HG03097 (cell line): ENCODE measurements at regions not wholly inside any gene's neighbourhood (a gene's known extent, or its start where the extent isn't known, plus 50 kb on each side); places are given as distances from the start of the nearest gene placed in this dataset.
"Not testable (repeated sequence)": the region's sequence is repeated elsewhere in the genome, so short reads cannot be mapped to it uniquely, and the experiment has no call there.

ENCODE experiments used
- ATAC-seq: cut with Tn5 transposase; IDR thresholded peaks from one replicate; pipeline ENCODE4 v1.9.1; 2021; ENCODE audit not compliant: unreplicated experiment, low FRiP score

DNA sequence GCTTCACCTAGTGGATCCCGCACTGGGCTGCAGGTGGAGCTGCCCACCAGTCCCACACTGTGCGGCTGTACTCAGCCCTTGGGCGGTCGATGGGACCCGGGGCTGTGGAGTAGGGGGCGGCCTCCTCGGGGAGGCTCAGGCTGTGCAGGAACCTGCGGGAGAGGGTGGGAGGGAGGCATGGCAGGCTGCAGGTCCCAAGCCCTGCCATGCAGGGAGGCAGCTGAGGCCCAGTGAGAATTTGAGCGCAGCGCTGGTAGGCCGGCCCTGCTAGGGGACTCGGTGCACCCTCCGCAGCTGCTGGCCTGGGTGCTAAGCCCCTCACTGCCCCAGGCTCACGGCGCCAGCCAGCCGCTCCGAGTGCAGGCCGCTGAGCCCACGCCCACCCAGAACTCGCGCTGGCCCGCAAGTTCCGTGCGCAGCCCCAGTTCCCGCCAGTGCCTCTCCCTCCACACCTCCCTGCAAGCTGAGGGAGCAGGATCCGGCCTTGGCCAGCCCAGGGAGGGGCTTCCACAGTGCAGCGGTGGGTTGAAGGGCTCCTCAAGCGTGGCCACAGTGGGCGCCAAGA, 1407.6 kb downstream of the EPHA7 start:
- ATAC-seq = no peak

DNA sequence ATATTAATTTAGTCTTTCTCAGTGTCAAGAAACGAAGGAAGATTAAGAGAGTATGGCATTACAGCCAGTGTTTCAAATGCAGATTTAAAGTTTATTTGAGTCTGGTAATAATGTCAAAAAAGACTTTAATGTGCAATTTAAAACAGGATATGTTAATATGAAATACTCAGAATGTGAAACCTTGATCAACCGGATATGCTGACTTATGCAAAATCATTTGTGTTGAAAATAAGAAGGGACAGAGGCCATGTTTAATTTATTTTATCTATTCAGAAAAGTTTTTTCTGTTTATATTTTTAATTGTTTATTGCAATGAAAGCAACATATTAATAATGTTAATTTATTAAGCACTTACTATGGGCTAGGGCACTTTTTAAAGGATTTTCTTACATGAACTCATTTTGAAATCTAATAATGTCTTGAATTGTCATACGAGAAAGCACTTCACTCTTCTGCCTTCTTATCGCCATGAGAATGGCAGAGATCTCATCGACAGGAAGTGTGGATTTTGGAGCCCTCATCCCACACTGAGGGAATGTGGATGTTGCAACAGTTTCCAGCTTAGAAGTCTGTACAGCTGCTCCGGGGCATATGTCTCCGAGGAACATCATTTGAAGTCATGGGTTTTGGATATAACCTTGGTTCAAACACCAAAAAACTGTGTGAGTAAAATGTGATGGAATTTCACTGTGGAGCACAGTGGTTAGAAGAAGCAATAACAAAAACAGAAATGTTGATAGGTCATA, 1410.4 kb downstream of the EPHA7 start:
- no peak for ATAC-seq

DNA sequence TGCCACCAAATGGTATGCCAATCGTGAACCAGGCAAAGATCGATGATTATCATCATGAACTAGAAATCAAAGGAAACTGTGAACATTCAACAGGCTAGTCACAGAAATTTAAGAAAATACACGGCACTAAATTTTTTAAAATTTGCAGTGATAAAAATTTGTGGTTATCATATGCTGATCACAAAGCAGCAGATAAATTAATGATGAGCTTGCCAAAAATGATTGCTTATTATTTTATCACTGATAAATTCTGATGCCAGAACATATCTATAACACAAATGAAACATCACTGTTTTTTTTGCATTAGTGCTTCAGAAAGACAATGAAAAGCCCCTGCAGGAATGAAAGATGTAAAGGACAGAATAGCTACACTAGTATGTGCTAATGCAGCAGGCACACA, 1413.2 kb upstream of the MAP3K7 start:
- ATAC-seq = no peak

DNA sequence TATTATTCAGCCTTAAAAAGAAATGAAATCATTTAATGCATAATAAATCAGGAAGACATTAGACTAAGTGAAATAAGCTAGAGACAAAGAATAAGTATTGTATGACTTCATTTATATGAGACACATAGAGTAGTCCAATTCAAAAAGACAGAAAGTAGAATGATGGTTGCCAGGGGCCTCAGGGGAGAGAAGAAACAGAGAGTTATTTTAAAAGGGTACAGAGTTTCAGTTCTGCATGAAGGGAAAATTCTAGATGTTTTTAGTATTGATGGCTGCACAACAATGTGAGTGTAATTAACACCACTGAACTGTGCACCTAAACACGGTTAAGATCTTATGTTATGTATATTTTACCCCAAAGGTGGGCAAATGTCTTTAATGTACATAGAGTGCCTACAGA, 1407.9 kb upstream of the MAP3K7 start:
- ATAC-seq = no peak

DNA sequence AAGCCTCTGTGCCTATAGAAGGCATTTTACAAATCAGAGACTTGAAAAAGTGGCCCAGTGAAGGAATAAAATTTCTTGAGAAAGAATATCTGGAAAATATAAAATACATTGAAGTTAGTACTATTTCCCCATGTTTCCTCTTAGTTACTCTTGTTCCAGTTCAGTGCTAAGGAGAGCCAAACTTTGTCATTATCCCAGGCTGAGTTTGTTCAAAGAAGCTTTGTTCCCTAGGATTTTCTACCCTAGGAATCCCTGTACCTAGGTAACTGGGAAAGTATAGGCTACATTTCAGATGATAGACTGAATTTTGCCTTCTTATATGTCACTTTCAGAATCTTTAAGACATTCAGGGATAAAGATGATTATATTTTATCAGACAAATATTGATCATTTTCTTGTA, 1395.7 kb upstream of the MAP3K7 start:
- no peak for ATAC-seq

DNA sequence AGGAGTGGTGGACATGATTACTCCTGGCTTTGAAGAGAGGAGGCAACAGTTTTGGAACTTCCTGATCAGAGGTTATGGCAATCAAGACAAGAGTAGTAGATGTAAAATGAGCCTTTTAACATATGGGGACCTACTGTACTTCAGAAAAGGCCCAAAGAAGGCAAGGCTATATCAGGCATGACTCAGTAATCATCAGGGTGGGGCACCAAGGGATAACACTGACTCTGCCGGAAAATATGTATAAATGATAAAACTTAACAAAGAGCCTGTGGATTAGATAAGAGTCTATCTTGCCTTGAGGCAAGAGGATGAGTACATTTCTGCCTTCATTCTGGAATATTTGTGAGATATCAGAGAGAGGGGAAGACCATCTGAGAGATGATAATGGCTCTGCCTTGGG, 1389.9 kb upstream of the MAP3K7 start:
- no peak for ATAC-seq

DNA sequence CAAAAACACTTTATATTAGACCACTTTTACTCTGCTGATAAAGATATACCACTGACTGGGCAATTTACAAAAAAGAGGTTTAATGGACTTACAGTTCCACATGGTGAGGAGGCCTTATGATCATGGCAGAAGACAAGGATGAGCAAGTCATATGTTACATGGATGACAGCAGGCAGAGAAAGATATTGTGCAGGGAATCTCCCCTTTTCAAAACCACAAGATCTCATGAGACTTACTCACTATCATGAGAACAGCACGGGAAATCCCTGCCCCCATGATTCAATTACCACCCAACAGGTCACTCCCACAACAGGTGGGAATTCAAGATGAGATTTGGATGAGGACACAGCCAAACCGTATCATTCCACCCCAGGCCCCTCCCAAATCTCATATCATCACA, 1383.8 kb upstream of the MAP3K7 start:
- ATAC-seq = no peak

DNA sequence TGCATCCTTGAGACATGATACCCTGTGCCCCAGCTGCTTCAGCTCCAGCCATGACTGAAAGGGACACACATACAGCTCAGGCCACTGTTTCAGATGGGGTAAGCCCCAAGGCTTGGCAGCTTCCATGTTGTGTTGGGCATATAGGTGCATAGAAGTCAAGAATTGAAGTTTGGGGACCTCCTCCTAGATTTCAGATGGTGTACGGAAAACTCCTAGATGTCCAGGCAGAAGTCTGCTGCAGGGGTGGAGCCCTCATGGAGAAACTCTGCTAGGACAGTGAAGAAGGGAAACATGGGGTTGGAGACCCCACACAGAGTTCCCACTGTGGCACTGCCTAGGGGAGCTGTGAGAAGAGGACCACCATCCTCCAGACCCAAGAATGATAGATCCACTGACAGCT, 1379.0 kb upstream of the MAP3K7 start:
- ATAC-seq = no peak

DNA sequence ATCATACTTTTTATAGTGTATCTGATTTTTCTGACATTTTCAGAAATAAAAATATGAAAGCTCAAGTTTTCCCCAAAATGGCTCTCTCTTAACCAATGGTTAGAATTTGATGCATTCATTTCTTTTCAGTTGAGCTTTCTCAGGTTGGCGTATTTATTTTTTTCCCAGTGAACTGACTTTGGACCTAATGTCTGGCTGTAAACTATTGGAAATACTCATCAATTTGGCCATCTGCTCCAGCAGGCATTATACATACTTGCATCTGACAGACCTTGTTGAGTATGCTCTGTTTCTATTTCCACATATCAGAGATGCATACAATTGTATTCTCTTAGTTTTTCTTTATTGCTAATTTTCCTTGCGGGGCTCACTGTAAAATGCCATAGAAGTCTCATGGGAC, 1374.8 kb upstream of the MAP3K7 start:
- no peak for ATAC-seq

DNA sequence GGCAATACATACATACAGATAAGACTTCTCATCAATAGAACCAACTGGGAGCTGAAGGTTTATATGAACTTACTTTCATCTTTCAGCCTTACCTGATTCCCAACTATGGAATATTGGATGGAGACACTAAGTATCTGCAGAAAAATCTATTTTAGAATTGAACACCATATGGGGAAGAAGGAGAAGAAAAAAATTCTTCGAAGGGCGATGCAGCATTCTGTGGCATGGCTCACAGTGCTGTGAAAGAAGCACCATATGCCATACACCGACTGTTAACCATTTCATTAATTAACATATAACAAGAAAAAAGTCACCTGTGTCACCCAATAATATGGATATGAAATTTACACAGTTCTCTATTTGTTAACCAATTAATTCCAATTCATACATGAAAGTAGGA, 1374.4 kb upstream of the MAP3K7 start:
- no peak for ATAC-seq

DNA sequence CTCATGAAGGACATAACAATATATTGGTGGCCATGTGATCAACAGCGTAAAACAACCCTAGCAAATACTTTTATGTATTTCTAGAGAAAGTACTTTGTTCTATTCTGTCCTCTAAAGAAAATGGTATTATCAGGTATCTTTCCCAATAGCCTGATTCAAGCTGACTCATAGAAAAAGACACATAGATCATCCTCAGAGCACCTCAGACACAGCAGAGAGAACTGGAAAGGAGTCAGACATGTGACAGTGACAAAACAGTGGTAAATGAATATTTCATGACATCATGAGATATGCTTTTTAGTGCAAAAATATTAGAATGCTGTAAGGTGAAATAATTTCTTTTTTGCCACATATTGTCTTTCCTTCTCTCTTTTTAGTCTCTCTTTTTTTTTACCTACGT, 1355.0 kb upstream of the MAP3K7 start:
- ATAC-seq = no peak

DNA sequence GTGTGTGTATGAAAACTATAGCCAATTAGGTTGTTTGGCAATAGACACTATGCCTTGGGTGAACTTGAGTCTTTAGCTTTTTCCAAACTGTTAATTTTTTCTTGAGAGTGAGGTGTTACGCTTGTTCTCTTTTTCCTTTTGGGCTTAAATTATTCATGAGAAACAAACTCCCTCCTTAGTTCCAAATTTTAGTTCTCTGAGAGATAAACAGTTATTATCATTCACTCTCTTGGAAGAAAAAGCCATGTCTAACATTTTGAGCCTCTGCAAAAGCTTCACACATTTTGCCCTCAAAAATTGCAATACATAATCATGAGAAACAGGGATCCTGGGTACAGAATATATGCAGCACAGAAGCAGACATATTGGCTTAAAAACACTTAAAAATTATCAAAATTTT, 1353.9 kb upstream of the MAP3K7 start:
- no peak for ATAC-seq

DNA sequence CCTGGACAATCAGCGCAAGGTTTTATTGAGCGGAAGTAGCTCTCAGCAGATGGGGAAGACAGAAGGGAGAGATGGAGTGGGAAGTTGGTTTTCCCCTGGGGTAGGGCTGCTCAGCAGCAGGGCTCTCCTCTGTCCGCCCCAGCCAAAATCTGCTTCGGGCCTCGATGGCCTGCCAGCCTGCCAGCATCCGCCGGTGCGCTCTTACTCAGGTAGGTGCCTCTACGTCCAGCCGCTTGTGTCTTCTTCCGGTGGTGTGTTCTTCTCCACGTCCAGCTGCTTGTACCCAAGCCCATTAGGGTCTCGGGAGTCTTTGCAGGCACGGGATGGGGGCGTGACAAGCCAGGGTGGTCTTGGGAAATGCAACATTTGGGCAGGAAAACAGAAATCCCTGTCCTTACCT, 1340.0 kb upstream of the MAP3K7 start:
- no peak for ATAC-seq

DNA sequence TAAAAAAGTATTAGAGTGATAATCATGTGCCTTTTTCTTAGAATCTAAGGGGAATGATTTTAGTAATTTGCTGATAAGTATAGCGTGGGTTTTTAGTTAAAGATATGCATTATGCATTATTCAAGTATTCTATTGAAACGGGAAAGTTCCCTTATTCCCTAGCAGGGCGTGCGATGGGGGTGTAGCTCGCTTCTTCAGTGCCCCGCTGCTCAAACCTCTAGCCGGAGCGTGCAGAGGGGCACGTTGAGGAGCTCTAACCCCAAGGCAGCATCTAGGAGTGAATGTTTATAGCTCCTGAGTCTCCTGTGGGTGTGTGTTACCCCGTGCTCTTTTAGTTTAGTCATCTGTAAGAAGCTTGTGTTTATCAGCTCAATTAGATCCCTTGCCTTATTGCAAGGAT, 1339.5 kb upstream of the MAP3K7 start:
- no peak for ATAC-seq

DNA sequence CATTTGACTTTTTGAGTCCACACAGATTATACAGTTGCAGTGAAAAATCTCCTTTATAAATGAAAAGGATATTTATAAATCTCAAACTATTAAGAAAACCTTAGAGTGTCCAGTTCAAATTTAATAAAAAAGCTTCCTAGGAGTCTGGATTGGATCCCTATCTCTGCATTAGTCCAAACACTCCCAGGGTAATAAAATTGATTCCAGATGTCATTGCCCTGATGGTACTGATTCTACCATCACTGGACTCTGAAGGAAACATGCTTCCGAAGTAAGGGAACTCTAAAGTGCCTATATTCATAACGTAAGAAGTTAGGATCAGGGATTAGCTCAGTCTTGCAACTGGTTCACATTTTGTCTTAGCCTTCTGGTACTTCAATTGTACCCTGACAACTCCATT, 1325.1 kb upstream of the MAP3K7 start:
- ATAC-seq = no peak

DNA sequence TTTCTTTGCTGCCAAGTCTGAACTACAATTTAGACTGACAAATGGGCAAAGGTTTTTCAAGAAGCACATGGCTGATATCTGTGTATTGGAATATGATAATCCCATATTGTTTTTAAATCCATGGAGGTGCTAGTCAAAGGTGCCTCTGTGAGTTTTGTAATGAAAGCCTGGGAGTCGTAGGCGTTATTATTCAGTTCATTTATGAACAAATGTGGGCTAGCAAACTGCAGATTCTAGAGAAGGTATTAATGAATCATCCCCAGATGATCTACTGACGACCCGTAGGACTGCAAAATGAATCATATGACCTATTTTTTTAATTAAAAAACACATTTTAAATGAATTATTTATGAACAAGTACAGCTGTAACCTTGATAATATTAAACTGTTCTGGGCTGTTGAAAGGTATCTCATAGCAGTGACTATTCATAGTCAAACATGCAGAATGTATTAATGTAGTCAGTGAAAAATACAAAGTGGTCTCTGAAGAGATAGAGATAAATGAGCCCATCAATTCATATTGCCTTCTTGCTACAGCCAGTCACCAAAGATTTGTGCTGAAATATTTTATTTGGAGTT, 1317.8 kb upstream of the MAP3K7 start:
- no peak for ATAC-seq

DNA sequence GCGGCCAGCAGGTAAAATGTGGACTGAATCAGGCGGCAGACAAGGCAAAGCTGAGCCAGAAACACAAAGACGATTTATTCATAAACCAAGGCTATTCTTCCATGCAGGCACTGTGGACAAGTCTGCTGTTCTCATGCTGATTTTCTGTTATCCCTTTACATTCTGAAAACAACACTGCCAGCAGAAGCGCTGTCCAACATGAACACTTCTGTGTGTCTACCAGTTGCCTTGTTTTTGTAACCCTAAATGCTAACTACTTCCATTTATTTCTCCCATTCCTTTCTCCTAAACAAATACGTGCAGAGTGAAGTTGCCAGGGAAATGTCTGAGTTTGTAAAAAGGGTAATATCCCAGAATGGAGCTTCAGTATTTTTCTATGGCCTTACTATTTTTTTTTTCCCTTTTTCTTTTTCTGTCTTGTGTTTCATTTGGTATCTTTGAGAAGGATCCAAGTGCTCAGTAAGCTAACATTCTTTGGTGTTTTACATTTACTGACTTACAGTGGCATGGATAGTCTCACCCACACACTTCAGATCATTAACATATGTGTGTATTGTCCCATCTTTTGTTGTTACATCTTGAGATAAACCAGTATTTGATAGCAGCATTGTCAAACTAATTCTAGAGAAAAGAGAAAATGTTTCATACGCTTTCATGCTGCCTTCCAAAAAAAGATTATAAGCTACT, 1308.9 kb upstream of the MAP3K7 start:
- no peak for ATAC-seq

DNA sequence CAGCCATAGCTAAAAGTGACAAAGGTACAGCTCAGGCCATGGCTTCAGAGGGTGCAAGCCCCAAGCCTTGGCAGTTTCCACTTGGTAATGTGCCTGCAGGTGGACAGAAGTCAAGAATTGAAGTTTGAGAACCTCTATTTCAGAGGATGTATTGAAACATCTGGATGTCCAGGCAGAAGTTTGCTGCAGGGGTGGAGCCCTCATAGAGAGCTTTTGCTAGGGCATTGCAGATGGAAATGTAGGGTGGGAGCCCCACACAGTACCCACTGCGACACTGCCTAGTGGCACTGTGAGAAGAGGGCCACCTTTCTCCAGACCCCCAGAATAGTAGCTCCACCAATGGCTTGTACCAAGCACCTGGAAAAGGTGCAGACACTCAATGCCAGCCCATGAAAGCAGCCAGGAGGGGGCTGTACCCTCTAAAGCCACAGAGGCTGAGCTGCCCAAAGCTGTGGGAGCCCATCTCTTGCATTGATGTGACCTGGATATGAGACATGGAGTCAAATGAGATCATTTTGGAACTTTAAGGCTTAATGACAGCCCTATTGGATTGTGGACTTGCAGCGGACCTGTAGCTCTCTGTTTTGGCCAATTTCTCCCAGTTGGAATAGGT, 1299.4 kb upstream of the MAP3K7 start:
- ATAC-seq = no peak

DNA sequence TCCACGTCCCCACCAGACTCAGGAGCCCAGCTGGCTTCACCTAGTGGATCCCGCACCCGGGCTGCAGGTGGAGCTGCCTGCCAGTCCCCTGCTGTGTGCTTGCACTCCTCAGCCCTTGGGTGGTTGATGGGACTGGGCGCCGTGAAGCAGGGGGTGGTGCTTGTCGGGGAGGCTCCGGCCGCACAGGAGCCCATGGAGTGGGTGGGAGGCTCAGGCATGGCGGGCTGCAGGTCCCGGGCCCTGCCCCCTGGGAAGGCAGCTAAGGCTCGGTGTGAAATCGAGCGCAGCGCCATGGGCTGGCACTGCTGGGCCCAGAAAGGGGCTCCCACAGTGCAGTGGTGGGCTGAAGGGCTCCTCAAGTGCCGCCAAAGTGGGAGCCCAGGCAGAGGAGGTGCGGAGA, 1294.9 kb upstream of the MAP3K7 start:
- not testable (repeated sequence) for ATAC-seq

DNA sequence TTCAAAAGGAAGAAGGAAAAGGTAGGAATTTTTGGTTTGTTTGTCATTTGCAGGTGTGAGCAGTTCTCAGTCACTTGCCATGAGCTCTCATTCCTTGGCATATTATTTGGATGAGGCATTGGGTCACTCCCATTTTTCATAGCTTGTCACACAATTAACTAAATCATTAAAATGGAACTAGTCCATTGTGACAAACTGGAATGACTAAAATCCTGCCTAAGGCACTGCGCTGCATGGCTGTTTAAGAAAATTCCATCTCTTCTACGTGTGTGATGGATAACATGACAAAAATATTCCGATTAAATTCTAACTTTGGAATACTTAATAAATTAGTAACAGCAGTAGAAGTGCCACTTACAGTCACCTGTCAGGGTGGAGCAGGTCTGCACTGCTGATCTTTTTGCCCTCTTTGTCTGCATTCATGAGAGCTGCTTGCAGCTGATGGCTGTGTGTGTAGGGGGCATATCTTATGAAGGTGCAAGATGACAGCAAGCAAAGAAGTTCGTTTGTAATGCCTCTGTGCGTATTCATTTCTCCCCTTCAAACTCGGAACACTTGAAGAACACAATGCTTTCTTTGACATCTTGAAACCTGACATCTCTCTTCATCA, 1292.6 kb upstream of the MAP3K7 start:
- no peak for ATAC-seq

DNA sequence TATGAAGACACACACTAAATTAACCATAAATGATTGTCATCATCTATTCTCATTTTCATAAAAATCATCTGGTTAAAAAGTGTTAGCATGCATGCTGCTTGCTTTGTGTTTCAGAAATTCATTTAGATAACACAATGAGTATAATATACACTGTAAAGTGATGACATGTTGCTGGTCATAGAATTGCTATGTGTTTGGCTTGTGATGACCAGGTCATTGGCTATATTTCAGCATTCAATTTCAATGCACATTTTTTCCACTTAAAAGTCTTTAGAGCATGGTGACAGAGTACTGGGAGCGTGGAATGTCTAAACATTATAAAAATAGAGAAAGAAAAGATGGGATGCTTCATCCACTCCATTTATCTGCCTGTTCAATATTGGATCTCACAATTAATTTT, 1291.1 kb upstream of the MAP3K7 start:
- no peak for ATAC-seq
